LNCaP clone FGC (cell line): ENCODE measurements at regions not wholly inside any gene's neighbourhood (a gene's known extent, or its start where the extent isn't known, plus 50 kb on each side); places are given as distances from the start of the nearest gene placed in this dataset.
"Not testable (repeated sequence)": the region's sequence is repeated elsewhere in the genome, so short reads cannot be mapped to it uniquely, and the experiment has no call there.

Source experiments
- DNase-seq: peaks from one replicate; pipeline ENCODE4 v3.0.0-alpha.2; 2011; ENCODE audit warnings: low read depth
- H3K4me3 ChIP-seq: 2 replicates; pipeline ENCODE4 v1.5.1; 2011; ENCODE audit warnings: mild to moderate bottlenecking, low read depth, low read length, control low read depth
- TF ChIP-seq, protein P1 (sequence below): IDR thresholded peaks from 2 replicates; pipeline ENCODE4 v1.5.1; 2012; ENCODE audit warnings: mild to moderate bottlenecking; ENCODE audit not compliant: control insufficient read depth, insufficient read depth; ENCODE audit errors: extremely low read depth

DNA sequence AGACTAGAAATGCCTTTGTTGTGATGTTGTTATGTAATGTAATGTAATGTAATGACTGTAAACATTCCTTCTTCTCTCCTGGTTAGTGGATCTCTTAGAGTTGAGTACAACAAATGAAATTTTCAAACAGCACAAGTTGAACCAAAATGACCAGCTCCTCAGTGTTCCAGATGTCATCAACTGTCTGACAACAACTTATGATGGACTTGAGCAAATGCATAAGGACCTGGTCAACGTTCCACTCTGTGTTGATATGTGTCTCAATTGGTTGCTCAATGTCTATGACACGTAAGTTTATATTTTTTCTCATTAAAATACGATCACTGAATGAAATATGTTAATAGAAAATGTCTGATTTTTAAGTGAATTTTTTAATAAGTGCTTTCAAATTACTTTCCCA lies 496.7 kb downstream of the UTRN start:
- no peak for DNase-seq
- TF ChIP-seq, protein P1, sequence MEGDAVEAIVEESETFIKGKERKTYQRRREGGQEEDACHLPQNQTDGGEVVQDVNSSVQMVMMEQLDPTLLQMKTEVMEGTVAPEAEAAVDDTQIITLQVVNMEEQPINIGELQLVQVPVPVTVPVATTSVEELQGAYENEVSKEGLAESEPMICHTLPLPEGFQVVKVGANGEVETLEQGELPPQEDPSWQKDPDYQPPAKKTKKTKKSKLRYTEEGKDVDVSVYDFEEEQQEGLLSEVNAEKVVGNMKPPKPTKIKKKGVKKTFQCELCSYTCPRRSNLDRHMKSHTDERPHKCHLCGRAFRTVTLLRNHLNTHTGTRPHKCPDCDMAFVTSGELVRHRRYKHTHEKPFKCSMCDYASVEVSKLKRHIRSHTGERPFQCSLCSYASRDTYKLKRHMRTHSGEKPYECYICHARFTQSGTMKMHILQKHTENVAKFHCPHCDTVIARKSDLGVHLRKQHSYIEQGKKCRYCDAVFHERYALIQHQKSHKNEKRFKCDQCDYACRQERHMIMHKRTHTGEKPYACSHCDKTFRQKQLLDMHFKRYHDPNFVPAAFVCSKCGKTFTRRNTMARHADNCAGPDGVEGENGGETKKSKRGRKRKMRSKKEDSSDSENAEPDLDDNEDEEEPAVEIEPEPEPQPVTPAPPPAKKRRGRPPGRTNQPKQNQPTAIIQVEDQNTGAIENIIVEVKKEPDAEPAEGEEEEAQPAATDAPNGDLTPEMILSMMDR, result no peak
- H3K4me3 ChIP-seq, result no peak overlapping the region

DNA sequence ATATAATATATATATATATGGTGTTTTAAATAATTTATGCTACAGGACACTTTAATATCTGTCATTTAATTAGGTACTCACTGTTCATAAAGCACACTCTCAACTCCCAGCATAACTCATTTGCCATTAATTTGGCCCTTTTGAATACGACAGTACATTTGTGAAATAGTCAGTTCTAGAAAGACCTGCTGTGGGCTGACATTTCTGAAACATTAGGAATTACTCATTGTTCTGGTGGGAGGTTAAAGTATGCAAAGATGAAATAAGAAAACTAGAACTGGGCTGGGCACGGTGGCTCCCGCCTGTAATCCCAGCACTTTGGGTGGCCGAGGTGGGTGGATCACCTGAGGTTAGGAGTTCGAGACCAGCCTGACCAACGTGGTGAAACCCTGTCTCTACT lies 497.5 kb downstream of the UTRN start:
- H3K4me3 ChIP-seq, result no peak overlapping the region
- TF ChIP-seq, protein P1, result no peak
- DNase-seq, result no peak

DNA sequence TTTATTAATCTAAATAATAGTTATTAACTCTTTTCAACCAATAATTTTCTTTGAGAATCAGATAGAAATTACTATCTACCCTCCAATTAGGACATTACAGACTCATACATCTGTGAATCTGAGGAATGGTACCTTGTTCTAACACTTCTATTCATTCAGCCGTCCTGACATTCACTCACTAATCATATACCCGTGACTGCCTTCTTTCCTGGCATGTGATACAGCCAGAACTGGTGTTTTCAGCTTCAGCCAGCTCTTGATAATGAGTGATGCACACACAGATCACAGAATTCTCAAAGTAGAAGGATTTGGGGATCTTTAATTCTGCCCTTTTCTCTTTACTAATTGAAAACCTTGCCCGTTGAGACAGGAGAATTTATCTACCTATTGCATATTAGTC lies 499.9 kb downstream of the UTRN start:
- H3K4me3 ChIP-seq, result no peak overlapping the region
- no peak for DNase-seq
- TF ChIP-seq, protein P1, result no peak

DNA sequence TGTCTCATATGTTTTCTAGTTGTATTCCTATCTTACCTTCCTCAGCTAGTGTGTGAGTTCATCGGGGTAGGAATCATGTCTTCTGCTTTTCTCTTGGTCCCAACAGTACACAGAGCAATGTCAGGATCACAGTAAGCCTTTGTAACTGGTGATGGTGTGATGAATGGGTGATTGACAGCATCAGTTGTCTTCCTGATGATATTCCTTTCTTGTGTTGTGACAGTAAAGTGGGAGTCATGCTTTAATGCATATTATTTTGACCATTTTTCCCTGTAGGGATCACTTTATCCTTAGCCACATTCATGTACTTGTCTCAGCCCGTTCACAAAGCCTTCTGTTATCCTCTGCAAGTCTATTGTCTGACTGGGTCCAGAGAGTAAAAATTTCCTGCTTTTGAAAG lies 501.7 kb downstream of the UTRN start:
- no peak overlapping the region for H3K4me3 ChIP-seq
- no peak for DNase-seq
- TF ChIP-seq, protein P1, result no peak

DNA sequence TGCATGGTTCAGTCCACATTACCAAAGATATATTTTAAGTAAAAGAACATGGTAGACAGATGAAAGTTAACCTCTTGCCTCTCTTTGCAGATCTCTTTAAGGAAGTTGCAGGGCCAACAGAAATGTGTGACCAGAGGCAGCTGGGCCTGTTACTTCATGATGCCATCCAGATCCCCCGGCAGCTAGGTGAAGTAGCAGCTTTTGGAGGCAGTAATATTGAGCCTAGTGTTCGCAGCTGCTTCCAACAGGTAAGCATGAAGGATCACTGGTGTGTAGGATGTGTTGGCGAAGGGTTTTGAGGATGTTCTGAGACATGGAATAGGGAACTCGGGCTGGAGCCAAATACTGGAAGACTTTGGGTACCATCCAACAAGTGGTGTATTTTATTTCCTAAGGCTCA lies 508.6 kb downstream of the UTRN start:
- TF ChIP-seq, protein P1, result no peak
- no peak for DNase-seq
- no peak overlapping the region for H3K4me3 ChIP-seq

DNA sequence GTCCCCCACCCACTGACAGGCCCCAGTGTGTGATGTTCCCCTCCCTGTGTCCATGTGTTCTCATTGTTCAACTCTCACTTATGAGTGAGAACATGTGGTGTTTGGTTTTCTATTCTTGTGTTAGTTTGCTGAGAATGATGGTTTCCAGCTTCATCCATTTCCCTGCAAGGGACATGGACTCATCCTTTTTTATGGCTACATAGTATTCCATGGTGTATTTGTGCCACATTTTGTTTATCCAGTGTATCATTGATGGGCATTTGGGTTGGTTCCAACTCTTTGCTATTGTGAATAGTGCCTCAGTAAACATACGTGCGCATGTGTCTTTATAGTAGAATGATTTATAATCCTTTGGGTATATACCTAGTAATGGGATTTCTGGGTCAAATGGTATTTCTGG lies 509.9 kb downstream of the UTRN start:
- not testable (repeated sequence) for DNase-seq, H3K4me3 ChIP-seq

DNA sequence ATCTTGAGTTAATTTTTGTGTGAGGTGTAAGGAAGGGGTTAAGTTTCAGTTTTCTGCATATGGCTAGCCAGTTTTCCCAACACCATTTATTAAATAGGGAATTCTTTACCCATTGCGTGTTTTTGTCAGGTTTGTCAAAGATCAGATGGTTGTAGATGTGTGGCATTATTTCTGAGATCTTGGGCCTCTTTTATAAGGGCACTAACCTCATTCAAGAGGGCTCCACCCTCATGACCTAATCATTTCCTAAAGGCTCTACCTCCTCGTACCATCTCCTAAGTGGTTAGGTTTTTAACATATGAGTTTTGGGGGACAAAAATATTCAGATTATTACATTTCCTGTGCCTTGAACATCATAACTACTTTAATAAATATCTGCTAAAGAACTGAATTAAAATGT lies 510.9 kb downstream of the UTRN start:
- no peak overlapping the region for H3K4me3 ChIP-seq
- no peak for DNase-seq
- TF ChIP-seq, protein P1, result no peak

DNA sequence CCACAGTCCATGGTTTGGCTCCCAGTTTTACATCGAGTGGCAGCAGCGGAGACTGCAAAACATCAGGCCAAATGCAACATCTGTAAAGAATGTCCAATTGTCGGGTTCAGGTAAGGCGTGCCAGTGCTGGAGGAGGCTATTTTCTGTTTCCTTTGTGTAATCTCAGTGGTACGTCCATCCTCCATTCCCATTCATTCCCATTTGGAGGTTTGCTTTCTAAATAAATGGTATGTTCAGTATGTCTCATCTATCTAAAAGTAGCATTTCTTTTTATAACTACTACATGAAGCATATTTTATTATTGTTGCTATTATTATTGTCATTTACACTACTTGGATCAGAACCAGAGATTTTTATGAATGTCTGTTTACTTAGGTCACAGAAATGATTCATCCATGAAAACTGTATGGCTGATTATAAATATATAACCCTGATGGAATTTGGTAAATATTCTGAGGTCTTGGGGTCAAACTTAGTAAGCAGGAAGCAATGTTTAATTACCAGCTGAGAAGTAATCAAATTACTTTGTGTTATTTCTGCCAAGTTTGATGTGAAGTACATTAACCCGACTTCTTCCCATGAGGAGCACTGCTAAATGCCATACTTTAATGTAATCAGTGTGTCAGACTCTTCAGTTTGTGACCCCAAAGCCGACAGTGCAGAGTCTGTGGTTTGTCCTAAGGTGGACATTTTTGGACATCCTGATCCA lies 512.9 kb downstream of the UTRN start:
- no peak for DNase-seq
- no peak overlapping the region for H3K4me3 ChIP-seq
- TF ChIP-seq, protein P1, result no peak
